Heart left ventricle (tissue), 16 donors: ENCODE measurements at regions not wholly inside any gene's neighbourhood (a gene's known extent, or its start where the extent isn't known, plus 50 kb on each side); places are given as distances from the start of the nearest gene placed in this dataset.

Experiments used
- ATAC-seq, 4 donors: fragments of 200-7000 bp; cut with Tn5 transposase; one replicate each; pipeline ENCODE4 v1.9.1; 2020 to 2022; ENCODE audit warnings: moderate library complexity in 4 of 4, mild to moderate bottlenecking in 3 of 4, moderate number of reproducible peaks in 1 of 4
- DNase-seq, 5 donors: peaks; one replicate each; pipeline ENCODE4 v3.0.0-alpha.2; 2020
- H3K27ac ChIP-seq, 12 donors: fragments of 200-600 bp; sonication (generic) in 4 of 12; one replicate each; pipeline versions ENCODE4 v1.5.0 to v1.8.0; 2016 to 2022; ENCODE audit warnings: mild to moderate bottlenecking in 2 of 12
- H3K27me3 ChIP-seq, 9 donors: fragments of 200-600 bp; sonication (generic) in 2 of 9; one replicate each; pipeline versions ENCODE4 v1.5.1 to v1.8.0; 2016 to 2022; ENCODE audit warnings: mild to moderate bottlenecking in 3 of 9
- H3K36me3 ChIP-seq, 9 donors: fragments of 200-600 bp; sonication (generic) in 2 of 9; one replicate each; pipeline versions ENCODE4 v1.5.0 to v1.8.0; 2018 to 2022; ENCODE audit warnings: mild to moderate bottlenecking in 2 of 9
- H3K4me1 ChIP-seq, 12 donors: fragments of 200-600 bp; sonication (generic) in 4 of 12; one replicate each; pipeline versions ENCODE4 v1.5.0 to v1.8.0; 2016 to 2022; ENCODE audit warnings: mild to moderate bottlenecking in 3 of 12
- H3K4me3 ChIP-seq, 12 donors: fragments of 200-600 bp; sonication (generic) in 4 of 12; one replicate each; pipeline versions ENCODE4 v1.5.0 to v1.8.0; 2017 to 2022; ENCODE audit warnings: mild to moderate bottlenecking in 9 of 12, moderate library complexity in 4 of 12
- H3K9me3 ChIP-seq, 12 donors: fragments of 200-600 bp; sonication (generic) in 4 of 12; one replicate each; pipeline versions ENCODE4 v1.5.0 to v1.8.0; 2016 to 2022; ENCODE audit warnings: mild to moderate bottlenecking in 1 of 12
- POLR2A ChIP-seq, 2 donors: fragments of 450-650 bp; IDR thresholded peaks; one replicate each; pipeline ENCODE4 v1.6.1; 2017; ENCODE audit warnings: antibody characterized with exemption in 2 of 2, mild to moderate bottlenecking in 2 of 2, moderate library complexity in 2 of 2
- WGBS, 4 donors: extraction: QIAGEN DNeasy Blood & Tissue Kit in 2 of 4; methylation state at CpG; one replicate each; pipeline versions ENCODE4 v1.1.5 to v1.1.7; 2013 to 2018; 5-methylcytosine and 5-hydroxymethylcytosine counted together
- intact Hi-C, 10 donors: fragments of 100-400 bp; cut with DNase I; formaldehyde crosslinking; loops; one replicate each; pipeline versions ENCODE4 v1.11.1 to v1.14.2; 2022
- TF ChIP-seq, protein P1 (sequence below), 12 donors: fragments of 200-600 bp; sonication (generic) in 4 of 12; IDR thresholded peaks; one replicate each; pipeline versions ENCODE4 v1.5.0 to v1.8.0; 2018 to 2022; ENCODE audit warnings: antibody characterized with exemption in 12 of 12, mild to moderate bottlenecking in 5 of 12
- donor health status: ischemic (EF 13 %, LVEDD 7.1; RV severe dilation, severe dysfunction).
- donor health status: healthy with polysubstance abuse.
- donor health status: DM: no; HTN: yes; CAD: no.
- donor health status: DM: no; HTN: no; CAD: no.
- donor health status: ischemic (EF 25% LVEDD 6.9; RV normal size, moderate dysfunction).
- donor health status: ischemic (EF 25% LVEDD 5.7; RV mildly dilated, moderate dysfunction).
- donor health status: healthy.
- donor health status: DM: yes; HTN: yes; CAD: no.
- donor health status: ischemic (EF 35%, LVEDD 5.7; RV mildly dilated, moderate dysfunction).
- donor health status: nonischemic (EF 11% LVEDD 7.7; RV severe dilation, severe dysfunction).
- donor health status: DM: yes; HTN: yes; CAD: no.
- donor health status: PGD.
- donor health status: ischemic (EF 29% LVEDD 5.4; RV normal size, mild dysfunction).
- donor health status: nonischemic (EF 23%, LVEDD 6.1; RV moderate dilation, normal function).

DNA sequence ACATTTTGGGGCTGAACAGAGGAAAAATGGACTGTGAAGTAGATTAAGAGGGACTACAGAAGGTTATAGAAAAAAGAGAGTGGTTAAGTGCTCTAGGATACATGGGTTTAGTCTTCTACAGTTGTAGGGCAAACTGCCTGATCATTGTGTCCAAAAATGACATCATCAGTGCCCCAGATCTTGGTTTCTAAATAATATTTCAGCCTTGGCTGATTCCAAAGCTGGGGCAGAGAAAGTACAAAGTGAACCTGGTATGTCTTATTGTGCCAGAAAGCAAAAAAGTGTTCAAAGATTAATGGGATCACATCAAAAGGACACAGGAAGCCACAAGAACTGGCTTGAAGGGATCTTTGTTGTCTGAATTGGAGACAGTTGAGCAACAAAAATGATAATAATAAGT, 97.1 kb upstream of the ZNF521 start:
- Histone ChIP-seq H3K9me3 (peaks cover 0 to 21% (median 8%) of the 10 kb centered on the region in 12 donors), H3K4me1 (peaks cover 0 to 4% (median 0%) of the 10 kb centered on the region in 12 donors), H3K27ac (no peak overlapping the region), H3K4me3 (no peak overlapping the region), H3K27me3 (no peaks in the 10 kb centered on the region), H3K36me3 (no peaks in the 10 kb centered on the region)
- ATAC-seq (no peak), DNase-seq (no peak)
- TF ChIP-seq POLR2A (IDR thresholded peaks at IDR 0.05), result no peak
- TF ChIP-seq, protein P1, sequence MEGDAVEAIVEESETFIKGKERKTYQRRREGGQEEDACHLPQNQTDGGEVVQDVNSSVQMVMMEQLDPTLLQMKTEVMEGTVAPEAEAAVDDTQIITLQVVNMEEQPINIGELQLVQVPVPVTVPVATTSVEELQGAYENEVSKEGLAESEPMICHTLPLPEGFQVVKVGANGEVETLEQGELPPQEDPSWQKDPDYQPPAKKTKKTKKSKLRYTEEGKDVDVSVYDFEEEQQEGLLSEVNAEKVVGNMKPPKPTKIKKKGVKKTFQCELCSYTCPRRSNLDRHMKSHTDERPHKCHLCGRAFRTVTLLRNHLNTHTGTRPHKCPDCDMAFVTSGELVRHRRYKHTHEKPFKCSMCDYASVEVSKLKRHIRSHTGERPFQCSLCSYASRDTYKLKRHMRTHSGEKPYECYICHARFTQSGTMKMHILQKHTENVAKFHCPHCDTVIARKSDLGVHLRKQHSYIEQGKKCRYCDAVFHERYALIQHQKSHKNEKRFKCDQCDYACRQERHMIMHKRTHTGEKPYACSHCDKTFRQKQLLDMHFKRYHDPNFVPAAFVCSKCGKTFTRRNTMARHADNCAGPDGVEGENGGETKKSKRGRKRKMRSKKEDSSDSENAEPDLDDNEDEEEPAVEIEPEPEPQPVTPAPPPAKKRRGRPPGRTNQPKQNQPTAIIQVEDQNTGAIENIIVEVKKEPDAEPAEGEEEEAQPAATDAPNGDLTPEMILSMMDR (IDR thresholded peaks at IDR 0.05), result no peak
- intact Hi-C loops, result no loop called here

DNA sequence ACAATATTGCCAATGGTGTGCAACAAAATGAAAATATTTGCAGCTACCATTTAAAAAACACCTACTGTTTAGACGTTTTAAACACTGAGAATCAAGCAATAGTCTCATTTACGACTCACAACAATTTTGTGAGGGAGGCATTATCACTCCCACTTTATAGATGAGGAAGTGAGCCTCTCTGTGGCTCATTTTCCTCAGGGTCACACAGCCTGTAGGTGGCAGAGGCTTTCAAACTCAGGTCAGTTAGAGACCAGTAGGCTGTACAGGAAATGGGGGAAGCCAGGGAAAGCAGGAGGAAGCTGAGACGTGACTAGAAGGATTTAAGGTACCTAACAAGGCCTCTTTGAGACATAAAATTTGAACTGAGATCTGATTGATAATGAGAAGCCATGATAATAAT, 95.0 kb upstream of the ZNF521 start:
- ATAC-seq, result no peak
- no peak overlapping the region for H3K4me3 ChIP-seq
- no peaks in the 10 kb centered on the region for H3K27me3 ChIP-seq
- H3K9me3 ChIP-seq, result peaks cover 0 to 21% (median 8%) of the 10 kb centered on the region in 12 donors
- intact Hi-C loops, result no loop called here
- TF ChIP-seq, protein P1 (IDR thresholded peaks at IDR 0.05), result no peak
- no peak for TF ChIP-seq POLR2A (IDR thresholded peaks at IDR 0.05)
- no peak for DNase-seq
- H3K36me3 ChIP-seq, result no peaks in the 10 kb centered on the region
- H3K27ac ChIP-seq, result no peak overlapping the region
- no peaks in the 10 kb centered on the region for H3K4me1 ChIP-seq
- WGBS, 4 donors, result 55 to 61% (median 60%) methylated on average over 3 of the region's 3 CpGs

DNA sequence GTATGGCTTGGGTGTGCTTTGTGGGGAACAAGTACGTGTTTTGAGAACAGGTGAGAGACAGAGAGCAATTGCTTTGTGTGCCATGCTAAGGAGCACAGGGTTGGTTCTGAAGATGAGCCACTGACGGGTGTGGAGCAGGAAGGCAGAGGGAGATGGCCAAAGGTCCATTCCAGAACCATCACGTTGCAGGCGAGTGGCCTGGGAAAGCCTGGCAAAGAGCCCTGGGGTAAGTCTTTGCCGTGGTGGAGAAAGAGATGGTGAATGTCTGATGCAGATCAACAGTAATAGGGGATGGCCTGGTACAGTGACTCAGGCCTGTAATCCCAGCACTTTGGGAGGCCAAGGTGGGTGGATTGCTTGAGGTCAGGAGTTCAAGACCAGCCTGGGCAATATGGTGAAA, 93.5 kb upstream of the ZNF521 start:
- no peaks in the 10 kb centered on the region for H3K36me3 ChIP-seq
- WGBS, 4 donors, result 88 to 93% (median 91%) methylated on average over 5 of the region's 5 CpGs
- DNase-seq (no peak), ATAC-seq (no peak)
- no peak overlapping the region for H3K4me3 ChIP-seq
- no peaks in the 10 kb centered on the region for H3K4me1 ChIP-seq
- H3K27ac ChIP-seq, result no peak overlapping the region
- TF ChIP-seq POLR2A (IDR thresholded peaks at IDR 0.05), result no peak
- TF ChIP-seq, protein P1 (IDR thresholded peaks at IDR 0.05), result no peak
- no peaks in the 10 kb centered on the region for H3K27me3 ChIP-seq
- intact Hi-C loops, result no loop called here
- H3K9me3 ChIP-seq, result peaks cover 0 to 6% (median 0%) of the 10 kb centered on the region in 12 donors

DNA sequence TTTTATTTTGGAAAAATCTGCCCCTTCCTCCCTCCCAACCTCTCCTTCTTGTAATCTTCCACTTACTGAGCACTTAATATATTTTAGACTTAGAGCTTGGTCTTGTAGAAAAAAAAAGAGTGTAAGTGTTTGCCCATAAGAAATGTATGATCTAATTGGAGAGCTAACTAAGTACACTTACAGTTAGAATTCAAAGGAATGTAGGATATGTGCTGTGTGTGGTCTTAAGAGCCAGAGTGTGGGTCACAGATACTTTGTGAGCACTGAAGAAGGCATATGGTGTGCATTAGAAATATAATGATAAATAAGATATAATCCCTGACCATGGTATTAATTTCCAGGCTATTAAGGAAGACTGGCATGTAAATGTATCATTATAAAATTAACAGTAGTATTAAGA, 91.8 kb upstream of the ZNF521 start:
- intact Hi-C loops, result no loop called here
- Histone ChIP-seq H3K27me3 (no peaks in the 10 kb centered on the region), H3K27ac (no peak overlapping the region), H3K36me3 (no peaks in the 10 kb centered on the region), H3K9me3 (no peaks in the 10 kb centered on the region), H3K4me3 (no peak overlapping the region), H3K4me1 (no peaks in the 10 kb centered on the region)
- no peak for TF ChIP-seq POLR2A (IDR thresholded peaks at IDR 0.05)
- TF ChIP-seq, protein P1 (IDR thresholded peaks at IDR 0.05), result no peak
- no peak for DNase-seq
- ATAC-seq, result no peak
